B cell (primary cell): ENCODE measurements at regions not wholly inside any gene's neighbourhood (a gene's known extent, or its start where the extent isn't known, plus 50 kb on each side); places are given as distances from the start of the nearest gene placed in this dataset.

Source experiments
- ATAC-seq: fragments of 200-7000 bp; cut with Tn5 transposase; one replicate; pipeline ENCODE4 v1.10.0; 2021; ENCODE audit warnings: low read depth, mild to moderate bottlenecking, moderate number of reproducible peaks, moderate library complexity
- CTCF ChIA-PET: fragments of 350-600 bp; sonication (Branson Sonifier 250); formaldehyde crosslinking; loops from one replicate; lab custom pipeline; 2021; ENCODE audit warnings: antibody characterized with exemption, inconsistent platforms; lab: Charles Lee
- POLR2A ChIA-PET: fragments of 350-600 bp; sonication (Branson Sonifier 250); formaldehyde crosslinking; loops from one replicate; lab custom pipeline; 2021; ENCODE audit warnings: antibody characterized with exemption; lab: Charles Lee
- DNase-seq: peaks from one replicate; pipeline ENCODE4 v3.0.0; 2013
- H2AFZ ChIP-seq: 2 replicates; pipeline ENCODE4 v1.6.1; 2012; ENCODE audit warnings: mild to moderate bottlenecking, low read depth, low read length; ENCODE audit not compliant: insufficient read depth, poor library complexity, severe bottlenecking
- H3K27ac ChIP-seq, 2 donors: 1 replicate in 1 of 2; 2 replicates in 1 of 2; pipeline ENCODE4 v1.5.1; 2012 to 2013; ENCODE audit warnings: low read length in 2 of 2, mild to moderate bottlenecking in 2 of 2, moderate library complexity in 1 of 2
- H3K27me3 ChIP-seq, 4 experiments: fragments of 200-600 bp in 1 of 4; sonication (generic) in 1 of 4; replicated peaks in 1 of 4; 1 replicate in 2 of 4; 2 replicates in 2 of 4; pipeline versions ENCODE4 v1.6.1 to v1.7.0; 2013 to 2016; ENCODE audit warnings: low read length in 3 of 4, mild to moderate bottlenecking in 2 of 4, mixed read lengths in 1 of 4, moderate library complexity in 1 of 4; ENCODE audit not compliant: insufficient read depth in 4 of 4, control insufficient read depth in 3 of 4; ENCODE audit errors: control extremely low read depth in 1 of 4
- H3K36me3 ChIP-seq, 2 experiments: replicated peaks in 1 of 2; 1 replicate in 1 of 2; 2 replicates in 1 of 2; pipeline versions ENCODE4 v1.6.1 to v1.7.1; 2013; ENCODE audit warnings: low read length in 1 of 2; ENCODE audit not compliant: insufficient read depth in 2 of 2, control insufficient read depth in 1 of 2; ENCODE audit errors: control extremely low read depth in 1 of 2, extremely low read depth in 1 of 2
- H3K4me1 ChIP-seq, 2 donors: fragments of 200-600 bp in 1 of 2; sonication (generic) in 1 of 2; 1 replicate in 1 of 2; 2 replicates in 1 of 2; pipeline versions ENCODE4 v1.5.1 to v1.6.1; 2013 to 2017; ENCODE audit warnings: low read length in 2 of 2; ENCODE audit not compliant: control insufficient read depth in 2 of 2, insufficient read depth in 2 of 2
- H3K4me2 ChIP-seq: replicated peaks from 2 replicates; pipeline ENCODE3; 2012; ENCODE audit warnings: mild to moderate bottlenecking, low read depth, low read length; ENCODE audit not compliant: poor library complexity, severe bottlenecking
- H3K4me3 ChIP-seq, 5 experiments: fragments of 200-600 bp in 1 of 5; sonication (generic) in 1 of 5; 1 replicate in 3 of 5; 2 replicates in 2 of 5; pipeline versions ENCODE4 v1.5.1 to v1.7.0; 2011 to 2016; ENCODE audit warnings: low read length in 4 of 5, mild to moderate bottlenecking in 4 of 5, low read depth in 2 of 5, control low read depth in 1 of 5, moderate library complexity in 1 of 5; ENCODE audit not compliant: insufficient read depth in 1 of 5; ENCODE audit errors: control extremely low read depth in 1 of 5, extremely low read depth in 1 of 5
- H3K79me2 ChIP-seq: fragments of 200-600 bp; sonication (generic); one replicate; pipeline ENCODE4 v1.6.0; 2016; ENCODE audit warnings: low read length; ENCODE audit not compliant: control insufficient read depth, insufficient read depth
- H3K9ac ChIP-seq: fragments of 200-600 bp; sonication (generic); 2 replicates; pipeline ENCODE4 v1.6.1; 2017; ENCODE audit warnings: mild to moderate bottlenecking, low read length, moderate library complexity
- H3K9me3 ChIP-seq, 3 donors: one replicate each; pipeline versions ENCODE4 v1.6.1 to v1.7.1; 2013; ENCODE audit warnings: low read length in 2 of 3; ENCODE audit not compliant: control insufficient read depth in 2 of 3, insufficient read depth in 1 of 3; ENCODE audit errors: control extremely low read depth in 1 of 3
- H4K20me1 ChIP-seq: 2 replicates; pipeline ENCODE4 v1.6.0; 2012; ENCODE audit warnings: mild to moderate bottlenecking, low read length; ENCODE audit not compliant: insufficient read depth, control insufficient read depth, poor library complexity, severe bottlenecking
- H3K27ac Mint-ChIP-seq: one replicate; pipeline ENCODE4 v1.8.0; 2021; ENCODE audit warnings: mixed read lengths
- H3K27me3 Mint-ChIP-seq: one replicate; pipeline ENCODE4 v1.8.0; 2021; ENCODE audit warnings: mixed read lengths
- H3K4me1 Mint-ChIP-seq: one replicate; pipeline ENCODE4 v1.8.0; 2021; ENCODE audit warnings: mixed read lengths
- H3K4me3 Mint-ChIP-seq: one replicate; pipeline ENCODE4 v1.8.0; 2021; ENCODE audit warnings: mixed read lengths
- H3K9me3 Mint-ChIP-seq: one replicate; pipeline ENCODE4 v1.8.0; 2022; ENCODE audit warnings: mixed read lengths; ENCODE audit not compliant: insufficient read depth
- EZH2 ChIP-seq: IDR thresholded peaks from 2 replicates; pipeline ENCODE4 v1.6.1; 2012; ENCODE audit warnings: borderline replicate concordance, low read depth, mild to moderate bottlenecking, moderate library complexity, low read length; ENCODE audit not compliant: insufficient read depth, poor library complexity, severe bottlenecking
- WGBS: methylation state at CpG from one replicate; pipeline ENCODE4 v1.1.5; 2013; ENCODE audit warnings: missing lambda C conversion rate; ENCODE audit not compliant: insufficient coverage; 5-methylcytosine and 5-hydroxymethylcytosine counted together
- intact Hi-C: fragments of 100-400 bp; cut with micrococcal nuclease; formaldehyde crosslinking; loops from one replicate; pipeline ENCODE4 v1.10.0; 2022
- TF ChIP-seq, protein P1 (sequence below): fragments of 200-600 bp; IDR thresholded peaks from one replicate; pipeline ENCODE4 v1.8.0; 2022; ENCODE audit warnings: antibody characterized with exemption, mild to moderate bottlenecking

DNA sequence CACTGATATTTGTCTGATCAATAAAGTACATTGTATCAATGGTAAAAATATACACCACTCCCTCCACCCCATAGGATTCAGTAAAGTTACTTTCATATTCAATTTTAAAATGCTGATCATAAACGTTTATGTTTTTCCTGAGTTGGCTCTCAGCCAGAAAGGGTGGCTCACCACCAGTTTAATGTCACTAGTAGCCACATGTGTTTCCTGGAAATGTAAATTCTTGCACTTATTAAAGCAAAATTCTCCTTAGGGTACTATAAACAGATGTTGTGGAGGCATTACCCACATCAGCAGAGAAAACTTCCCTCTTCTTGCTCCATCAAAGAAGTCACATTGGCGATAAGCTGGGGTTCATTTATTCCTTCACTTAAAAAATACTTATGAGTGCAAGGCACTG is 210.3 kb downstream of the SREK1 start:
- intact Hi-C loops, result no loop called here
- H3K27me3 Mint-ChIP-seq, result peaks cover 14% of the 10 kb centered on the region
- H3K9me3 ChIP-seq, result no peaks in the 10 kb centered on the region
- no peak for ATAC-seq
- no peak overlapping the region for H3K4me3 ChIP-seq
- no peaks in the 10 kb centered on the region for H3K9me3 Mint-ChIP-seq
- H3K27me3 ChIP-seq, result peaks cover 0 to 4% (median 2%) of the 10 kb centered on the region in 4 experiments
- no peak overlapping the region for H3K9ac ChIP-seq
- no peaks in the 10 kb centered on the region for H3K36me3 ChIP-seq
- no peak for DNase-seq
- CTCF ChIA-PET, result interaction anchor here (1.2 kb wide), 1 partner anchor 48 kb away, joined by 3 read pairs; no protein-coding TSS in a partner anchor
- no peak overlapping the region for H2AFZ ChIP-seq
- no peak overlapping the region for H3K4me3 Mint-ChIP-seq
- no peaks in the 10 kb centered on the region for H3K4me1 ChIP-seq
- no peak overlapping the region for H3K27ac ChIP-seq
- H4K20me1 ChIP-seq, result no peaks in the 10 kb centered on the region
- H3K4me1 Mint-ChIP-seq, result no peaks in the 10 kb centered on the region
- no peak overlapping the region for H3K4me2 ChIP-seq
- no peaks in the 10 kb centered on the region for H3K79me2 ChIP-seq
- POLR2A ChIA-PET, result no interaction called here
- no peak for TF ChIP-seq EZH2
- TF ChIP-seq, protein P1, sequence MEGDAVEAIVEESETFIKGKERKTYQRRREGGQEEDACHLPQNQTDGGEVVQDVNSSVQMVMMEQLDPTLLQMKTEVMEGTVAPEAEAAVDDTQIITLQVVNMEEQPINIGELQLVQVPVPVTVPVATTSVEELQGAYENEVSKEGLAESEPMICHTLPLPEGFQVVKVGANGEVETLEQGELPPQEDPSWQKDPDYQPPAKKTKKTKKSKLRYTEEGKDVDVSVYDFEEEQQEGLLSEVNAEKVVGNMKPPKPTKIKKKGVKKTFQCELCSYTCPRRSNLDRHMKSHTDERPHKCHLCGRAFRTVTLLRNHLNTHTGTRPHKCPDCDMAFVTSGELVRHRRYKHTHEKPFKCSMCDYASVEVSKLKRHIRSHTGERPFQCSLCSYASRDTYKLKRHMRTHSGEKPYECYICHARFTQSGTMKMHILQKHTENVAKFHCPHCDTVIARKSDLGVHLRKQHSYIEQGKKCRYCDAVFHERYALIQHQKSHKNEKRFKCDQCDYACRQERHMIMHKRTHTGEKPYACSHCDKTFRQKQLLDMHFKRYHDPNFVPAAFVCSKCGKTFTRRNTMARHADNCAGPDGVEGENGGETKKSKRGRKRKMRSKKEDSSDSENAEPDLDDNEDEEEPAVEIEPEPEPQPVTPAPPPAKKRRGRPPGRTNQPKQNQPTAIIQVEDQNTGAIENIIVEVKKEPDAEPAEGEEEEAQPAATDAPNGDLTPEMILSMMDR, result no peak
- WGBS, result no CpG with 5 or more reads among the region's 2 CpGs
- no peak overlapping the region for H3K27ac Mint-ChIP-seq

DNA sequence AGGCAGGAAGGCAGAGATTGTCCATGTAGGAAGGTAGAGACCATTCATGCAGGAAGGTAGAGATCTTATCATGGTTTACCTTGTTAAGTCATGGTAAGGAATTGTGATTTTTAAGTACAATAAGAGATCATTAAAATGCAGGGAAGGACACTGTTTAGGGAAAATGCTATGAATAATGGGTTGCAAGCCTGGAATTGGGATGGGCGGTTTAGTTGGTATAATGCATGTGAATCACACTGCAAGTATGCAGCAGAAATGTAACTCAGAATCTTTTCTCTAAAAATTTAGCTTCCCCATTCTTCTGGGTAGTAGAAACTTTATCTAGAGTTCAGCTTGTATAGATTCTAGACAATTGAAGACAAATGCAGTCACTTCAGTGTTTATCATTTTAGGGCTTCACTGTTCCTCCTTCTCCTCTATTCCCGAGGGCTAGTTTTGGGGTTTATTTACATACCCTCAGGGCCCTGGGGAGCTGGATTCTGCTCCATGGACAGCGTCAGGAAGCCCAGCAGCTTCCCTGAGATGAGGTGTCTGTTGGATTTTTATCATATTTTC is 212.0 kb downstream of the SREK1 start:
- Histone ChIP-seq H3K9me3 (no peaks in the 10 kb centered on the region), H3K4me3 (no peak overlapping the region), H2AFZ (no peak overlapping the region), H3K4me1 (no peaks in the 10 kb centered on the region), H3K79me2 (no peaks in the 10 kb centered on the region), H3K27ac (no peak overlapping the region), H3K9ac (no peak overlapping the region), H4K20me1 (no peaks in the 10 kb centered on the region), H3K27me3 (peaks cover 0 to 4% (median 2%) of the 10 kb centered on the region in 4 experiments), H3K36me3 (no peaks in the 10 kb centered on the region), H3K4me2 (no peak overlapping the region)
- CTCF ChIA-PET, result no interaction called here
- H3K4me3 Mint-ChIP-seq, result no peak overlapping the region
- no CpG with 5 or more reads among the region's 3 CpGs for WGBS
- DNase-seq (no peak), ATAC-seq (no peak)
- H3K4me1 Mint-ChIP-seq, result no peaks in the 10 kb centered on the region
- H3K9me3 Mint-ChIP-seq, result no peaks in the 10 kb centered on the region
- no peak overlapping the region for H3K27ac Mint-ChIP-seq
- intact Hi-C loops, result no loop called here
- POLR2A ChIA-PET, result no interaction called here
- H3K27me3 Mint-ChIP-seq, result peaks cover 14% of the 10 kb centered on the region
- TF ChIP-seq, protein P1, result no peak
- no peak for TF ChIP-seq EZH2
